Panc1 (cell line): ENCODE measurements at regions not wholly inside any gene's neighbourhood (a gene's known extent, or its start where the extent isn't known, plus 50 kb on each side); places are given as distances from the start of the nearest gene placed in this dataset.

Experiments used
- ATAC-seq: fragments of 200-7000 bp; cut with Tn5 transposase; 2 replicates; pipeline ENCODE4 v1.9.1; 2020; ENCODE audit warnings: mild to moderate bottlenecking, moderate library complexity
- BruUV-seq: library from RNA; stranded (reverse); fragments of 400-500 nt; replicated peaks from 2 replicates; lab custom pipeline; 2021; lab: Mats Ljungman, UMichigan
- CTCF ChIA-PET: fragments of 300-600 bp; sonication (Branson Sonifier 250); formaldehyde crosslinking; loops from one replicate; lab custom pipeline; 2022; ENCODE audit warnings: antibody characterized with exemption; lab: Charles Lee
- POLR2A ChIA-PET: fragments of 300-600 bp; sonication (Branson Sonifier 250); formaldehyde crosslinking; loops from one replicate; lab custom pipeline; 2022; ENCODE audit warnings: antibody characterized with exemption; lab: Charles Lee
- DNase-seq: peaks from one replicate; pipeline ENCODE4 v3.0.0-alpha.2; 2010; ENCODE audit warnings: low read depth, low spot score
- H3K27ac ChIP-seq: 2 replicates; pipeline ENCODE4 v1.5.1; 2011; ENCODE audit warnings: mild to moderate bottlenecking, low read length, inconsistent platforms
- H3K27me3 ChIP-seq: fragments of 200-500 bp; sonication (Bioruptor generic); 2 replicates; pipeline ENCODE4 v1.6.0; 2014; ENCODE audit warnings: low read length, inconsistent platforms; ENCODE audit not compliant: control insufficient read depth, insufficient read depth
- H3K36me3 ChIP-seq: fragments of 200-500 bp; sonication (Bioruptor generic); 2 replicates; pipeline ENCODE4 v1.5.1; 2014; ENCODE audit warnings: inconsistent platforms, mild to moderate bottlenecking, low read length, moderate library complexity; ENCODE audit not compliant: control insufficient read depth, insufficient read depth
- H3K4me1 ChIP-seq: 2 replicates; pipeline ENCODE4 v1.5.1; 2011; ENCODE audit warnings: inconsistent platforms, mild to moderate bottlenecking, low read length, moderate library complexity; ENCODE audit not compliant: control insufficient read depth, insufficient read depth
- H3K4me3 ChIP-seq, 2 experiments: 2 replicates each; pipeline ENCODE4 v1.5.1; 2011 to 2012; ENCODE audit warnings: low read depth in 2 of 2, low read length in 2 of 2, mild to moderate bottlenecking in 2 of 2, inconsistent platforms in 1 of 2, moderate library complexity in 1 of 2
- H3K9me3 ChIP-seq: fragments of 200-500 bp; sonication (Bioruptor generic); 2 replicates; pipeline ENCODE4 v1.5.1; 2014; ENCODE audit warnings: low read depth, mild to moderate bottlenecking, inconsistent platforms, low read length, moderate library complexity; ENCODE audit not compliant: control insufficient read depth, insufficient read depth
- CTCF ChIP-seq: fragments of 450-650 bp; IDR thresholded peaks from 2 replicates; pipeline ENCODE4 v1.5.1; 2017; ENCODE audit warnings: mild to moderate bottlenecking
- POLR2AphosphoS5 ChIP-seq: IDR thresholded peaks from 2 replicates; pipeline ENCODE4 v1.6.1; 2012; ENCODE audit warnings: mild to moderate bottlenecking, low read depth, low read length, moderate library complexity
- SIN3A ChIP-seq: IDR thresholded peaks from 2 replicates; pipeline ENCODE4 v1.6.1; 2012; ENCODE audit warnings: low read depth, mild to moderate bottlenecking, low read length, moderate library complexity, borderline replicate concordance; ENCODE audit not compliant: insufficient read depth
- TCF7L2 ChIP-seq: IDR thresholded peaks from 2 replicates; pipeline ENCODE4 v1.6.1; 2011; ENCODE audit warnings: mild to moderate bottlenecking, low read depth, low read length, inconsistent platforms
- in situ Hi-C: cut with HindIII; loops from 2 replicates; pipeline ENCODE4 v1.10.0; 2016; ENCODE audit warnings: low sequenced_read_pairs, low pct_unique_long_range_greater_than_20kb
- intact Hi-C: fragments of 100-400 bp; cut with micrococcal nuclease; formaldehyde crosslinking; loops from one replicate; pipeline ENCODE4 v1.10.0; 2022; ENCODE audit not compliant: unreplicated experiment
- TF ChIP-seq, protein P1 (sequence below), 2 experiments: IDR thresholded peaks; 2 replicates each; pipeline ENCODE4 v1.6.1; 2011 to 2012; ENCODE audit warnings: low read depth in 2 of 2, control low read depth in 1 of 2, low read length in 1 of 2, mild to moderate bottlenecking in 1 of 2, moderate library complexity in 1 of 2; ENCODE audit not compliant: insufficient read depth in 1 of 2

GRCh38 chr7:124420367-124420766, 345.2 kb downstream of the GPR37 start:
- H3K4me1 ChIP-seq = no peaks in the 10 kb centered on the region
- H3K4me3 ChIP-seq = no peak overlapping the region
- H3K36me3 ChIP-seq = no peaks in the 10 kb centered on the region
- intact Hi-C loops (no loop called here), in situ Hi-C loops (no loop called here)
- H3K27me3 ChIP-seq = no peaks in the 10 kb centered on the region
- DNase-seq = no peak
- no peak overlapping the region for H3K27ac ChIP-seq
- H3K9me3 ChIP-seq = 0 out of 2 replicates have a peak, but pooled peaks cover 3% of the 10 kb centered on the region
- ATAC-seq = no peak
- POLR2A ChIA-PET = no interaction called here
- CTCF ChIA-PET = no interaction called here
- no TSS peak for BruUV-seq
- TF ChIP-seq SIN3A (no peak), TCF7L2 (no peak), POLR2AphosphoS5 (no peak), CTCF (no peak)
- TF ChIP-seq, protein P1, sequence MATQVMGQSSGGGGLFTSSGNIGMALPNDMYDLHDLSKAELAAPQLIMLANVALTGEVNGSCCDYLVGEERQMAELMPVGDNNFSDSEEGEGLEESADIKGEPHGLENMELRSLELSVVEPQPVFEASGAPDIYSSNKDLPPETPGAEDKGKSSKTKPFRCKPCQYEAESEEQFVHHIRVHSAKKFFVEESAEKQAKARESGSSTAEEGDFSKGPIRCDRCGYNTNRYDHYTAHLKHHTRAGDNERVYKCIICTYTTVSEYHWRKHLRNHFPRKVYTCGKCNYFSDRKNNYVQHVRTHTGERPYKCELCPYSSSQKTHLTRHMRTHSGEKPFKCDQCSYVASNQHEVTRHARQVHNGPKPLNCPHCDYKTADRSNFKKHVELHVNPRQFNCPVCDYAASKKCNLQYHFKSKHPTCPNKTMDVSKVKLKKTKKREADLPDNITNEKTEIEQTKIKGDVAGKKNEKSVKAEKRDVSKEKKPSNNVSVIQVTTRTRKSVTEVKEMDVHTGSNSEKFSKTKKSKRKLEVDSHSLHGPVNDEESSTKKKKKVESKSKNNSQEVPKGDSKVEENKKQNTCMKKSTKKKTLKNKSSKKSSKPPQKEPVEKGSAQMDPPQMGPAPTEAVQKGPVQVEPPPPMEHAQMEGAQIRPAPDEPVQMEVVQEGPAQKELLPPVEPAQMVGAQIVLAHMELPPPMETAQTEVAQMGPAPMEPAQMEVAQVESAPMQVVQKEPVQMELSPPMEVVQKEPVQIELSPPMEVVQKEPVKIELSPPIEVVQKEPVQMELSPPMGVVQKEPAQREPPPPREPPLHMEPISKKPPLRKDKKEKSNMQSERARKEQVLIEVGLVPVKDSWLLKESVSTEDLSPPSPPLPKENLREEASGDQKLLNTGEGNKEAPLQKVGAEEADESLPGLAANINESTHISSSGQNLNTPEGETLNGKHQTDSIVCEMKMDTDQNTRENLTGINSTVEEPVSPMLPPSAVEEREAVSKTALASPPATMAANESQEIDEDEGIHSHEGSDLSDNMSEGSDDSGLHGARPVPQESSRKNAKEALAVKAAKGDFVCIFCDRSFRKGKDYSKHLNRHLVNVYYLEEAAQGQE (IDR thresholded peaks at IDR 0.05; ENCODE audit: insufficient read depth in 1 of 2, low read depth in 2 of 2, low read length in 1 of 2) = no peak

DNA sequence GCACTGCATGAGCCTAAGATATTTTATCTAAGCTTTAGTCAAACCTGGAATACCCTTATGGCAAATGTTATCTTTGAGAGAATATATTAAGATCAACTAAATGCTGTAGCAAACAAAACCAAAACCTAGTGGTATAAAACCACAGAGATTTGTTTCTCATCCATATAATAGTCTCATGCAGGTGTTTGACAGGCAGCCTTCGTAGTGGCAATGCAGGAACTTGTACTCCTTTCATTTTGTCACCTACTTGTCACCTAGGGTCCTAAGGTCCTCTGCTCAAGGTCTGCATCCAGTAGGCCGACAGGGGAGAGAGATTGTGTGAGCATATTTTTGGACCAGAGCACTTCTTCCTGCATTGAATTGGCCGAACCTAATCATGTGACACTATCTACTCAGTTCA, 352.6 kb downstream of the GPR37 start:
- TF ChIP-seq POLR2AphosphoS5 (no peak), SIN3A (no peak), TCF7L2 (no peak), CTCF (no peak)
- TF ChIP-seq, protein P1 (IDR thresholded peaks at IDR 0.05; ENCODE audit: insufficient read depth in 1 of 2, low read depth in 2 of 2, low read length in 1 of 2) = no peak
- ATAC-seq (no peak), DNase-seq (no peak)
- H3K9me3 ChIP-seq = no peaks in the 10 kb centered on the region
- no TSS peak for BruUV-seq
- in situ Hi-C loops = no loop called here
- ChIA-PET CTCF (no interaction called here), POLR2A (no interaction called here)
- H3K27me3 ChIP-seq = no peaks in the 10 kb centered on the region
- H3K36me3 ChIP-seq = no peaks in the 10 kb centered on the region
- no peak overlapping the region for H3K4me3 ChIP-seq
- H3K4me1 ChIP-seq = no peaks in the 10 kb centered on the region
- H3K27ac ChIP-seq = no peak overlapping the region
- intact Hi-C loops = no loop called here
